Progenitor cell of endocrine pancreas (in vitro differentiated cells): ENCODE measurements at regions not wholly inside any gene's neighbourhood (a gene's known extent, or its start where the extent isn't known, plus 50 kb on each side); places are given as distances from the start of the nearest gene placed in this dataset.

Source experiments
- DNase-seq: peaks from one replicate; pipeline ENCODE4 v3.0.0; 2021; ENCODE audit warnings: low spot score; ENCODE audit not compliant: unreplicated experiment
- H3K27ac Mint-ChIP-seq: 2 replicates; pipeline ENCODE4 v1.8.0; 2021; ENCODE audit warnings: mild to moderate bottlenecking, moderate library complexity, mixed read lengths
- H3K27me3 Mint-ChIP-seq: 2 replicates; pipeline ENCODE4 v1.8.0; 2021; ENCODE audit warnings: mixed read lengths
- H3K36me3 Mint-ChIP-seq: 2 replicates; pipeline ENCODE4 v1.8.0; 2022; ENCODE audit warnings: mixed read lengths; ENCODE audit not compliant: insufficient read depth
- H3K4me1 Mint-ChIP-seq: 2 replicates; pipeline ENCODE4 v1.8.0; 2021; ENCODE audit warnings: low read depth, mixed read lengths
- H3K4me3 Mint-ChIP-seq: 2 replicates; pipeline ENCODE4 v1.8.0; 2021; ENCODE audit warnings: low read depth, mild to moderate bottlenecking, moderate library complexity, mixed read lengths
- H3K9me3 Mint-ChIP-seq: 2 replicates; pipeline ENCODE4 v1.8.0; 2021; ENCODE audit warnings: low read depth, mixed read lengths
- TF ChIP-seq, protein P1 (sequence below): fragments of 200-600 bp; sonication (generic); IDR thresholded peaks from one replicate; pipeline ENCODE4 v1.5.0; 2021; ENCODE audit warnings: antibody characterized with exemption, mild to moderate bottlenecking; ENCODE audit not compliant: unreplicated experiment

DNA sequence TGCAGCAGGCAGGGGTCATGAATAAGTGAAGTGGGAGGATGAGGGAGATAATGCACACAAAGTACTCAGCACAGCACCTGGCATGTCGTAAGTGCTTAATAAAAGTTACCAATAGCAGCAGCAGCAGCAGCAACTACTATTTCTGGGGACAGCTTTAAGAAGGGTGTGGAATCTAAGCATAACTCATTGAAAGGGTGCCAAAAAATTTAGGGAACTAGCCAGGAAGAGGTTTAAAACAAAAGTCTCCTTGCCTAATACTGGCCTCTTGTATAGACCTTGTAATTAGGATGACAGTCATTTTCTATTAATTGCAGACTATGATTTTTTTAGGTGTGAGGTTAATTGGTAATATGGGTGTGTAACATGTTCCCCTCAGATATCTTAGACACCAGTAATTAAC is 179.9 kb downstream of the PTPN11 start:
- no peak overlapping the region for H3K4me3 Mint-ChIP-seq
- peaks cover 17% of the 10 kb centered on the region for H3K27me3 Mint-ChIP-seq
- TF ChIP-seq, protein P1, sequence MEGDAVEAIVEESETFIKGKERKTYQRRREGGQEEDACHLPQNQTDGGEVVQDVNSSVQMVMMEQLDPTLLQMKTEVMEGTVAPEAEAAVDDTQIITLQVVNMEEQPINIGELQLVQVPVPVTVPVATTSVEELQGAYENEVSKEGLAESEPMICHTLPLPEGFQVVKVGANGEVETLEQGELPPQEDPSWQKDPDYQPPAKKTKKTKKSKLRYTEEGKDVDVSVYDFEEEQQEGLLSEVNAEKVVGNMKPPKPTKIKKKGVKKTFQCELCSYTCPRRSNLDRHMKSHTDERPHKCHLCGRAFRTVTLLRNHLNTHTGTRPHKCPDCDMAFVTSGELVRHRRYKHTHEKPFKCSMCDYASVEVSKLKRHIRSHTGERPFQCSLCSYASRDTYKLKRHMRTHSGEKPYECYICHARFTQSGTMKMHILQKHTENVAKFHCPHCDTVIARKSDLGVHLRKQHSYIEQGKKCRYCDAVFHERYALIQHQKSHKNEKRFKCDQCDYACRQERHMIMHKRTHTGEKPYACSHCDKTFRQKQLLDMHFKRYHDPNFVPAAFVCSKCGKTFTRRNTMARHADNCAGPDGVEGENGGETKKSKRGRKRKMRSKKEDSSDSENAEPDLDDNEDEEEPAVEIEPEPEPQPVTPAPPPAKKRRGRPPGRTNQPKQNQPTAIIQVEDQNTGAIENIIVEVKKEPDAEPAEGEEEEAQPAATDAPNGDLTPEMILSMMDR, result no peak
- H3K27ac Mint-ChIP-seq, result no peak overlapping the region
- no peaks in the 10 kb centered on the region for H3K36me3 Mint-ChIP-seq
- H3K4me1 Mint-ChIP-seq, result no peaks in the 10 kb centered on the region
- no peaks in the 10 kb centered on the region for H3K9me3 Mint-ChIP-seq
- DNase-seq, result no peak

DNA sequence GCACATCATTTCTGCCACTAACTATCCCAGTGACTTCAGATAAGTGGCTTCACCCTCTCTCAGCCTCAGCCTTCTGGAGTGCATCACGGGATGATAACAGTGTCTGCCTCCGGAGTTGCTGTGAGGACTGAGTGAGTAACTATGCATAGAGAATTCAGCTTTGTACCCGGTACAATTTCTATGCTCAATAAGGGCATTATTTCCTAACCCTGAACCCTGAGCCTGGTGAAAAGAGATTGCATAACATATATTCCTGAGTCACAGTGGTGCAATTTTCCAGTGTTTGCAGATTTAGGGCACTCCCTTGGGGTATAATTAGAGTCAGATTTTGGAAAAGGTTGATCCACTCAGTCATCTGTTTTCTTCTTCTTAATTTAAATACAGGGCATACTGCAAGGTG is 181.1 kb downstream of the PTPN11 start:
- Mint-ChIP-seq H3K27ac (no peak overlapping the region), H3K27me3 (peaks cover 17% of the 10 kb centered on the region), H3K36me3 (no peaks in the 10 kb centered on the region), H3K9me3 (no peaks in the 10 kb centered on the region), H3K4me3 (no peak overlapping the region), H3K4me1 (no peaks in the 10 kb centered on the region)
- TF ChIP-seq, protein P1, result no peak
- no peak for DNase-seq

DNA sequence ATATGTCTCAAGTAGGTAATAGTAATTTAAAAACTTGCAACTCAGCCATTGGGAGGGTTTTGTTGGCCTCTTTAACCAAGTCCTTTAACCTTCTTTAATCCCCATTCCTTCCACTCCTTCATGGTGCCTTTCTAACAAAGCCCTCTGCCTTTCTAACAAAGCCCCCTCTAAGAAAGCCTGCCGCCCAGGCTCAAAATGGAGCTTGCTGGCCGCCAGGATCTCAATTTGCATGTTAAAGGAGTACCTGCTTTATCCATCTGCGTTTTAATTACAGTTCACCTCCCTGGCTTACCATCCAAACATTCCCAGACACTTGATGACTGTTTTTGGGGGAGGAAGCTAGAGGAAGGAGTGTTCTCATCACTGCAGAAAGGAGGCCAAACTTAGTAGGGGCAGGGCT is 183.4 kb downstream of the PTPN11 start:
- H3K4me3 Mint-ChIP-seq, result no peak overlapping the region
- no peaks in the 10 kb centered on the region for H3K9me3 Mint-ChIP-seq
- peaks cover 17% of the 10 kb centered on the region for H3K27me3 Mint-ChIP-seq
- TF ChIP-seq, protein P1, result no peak
- no peaks in the 10 kb centered on the region for H3K36me3 Mint-ChIP-seq
- H3K27ac Mint-ChIP-seq, result no peak overlapping the region
- no peaks in the 10 kb centered on the region for H3K4me1 Mint-ChIP-seq
- DNase-seq, result no peak

DNA sequence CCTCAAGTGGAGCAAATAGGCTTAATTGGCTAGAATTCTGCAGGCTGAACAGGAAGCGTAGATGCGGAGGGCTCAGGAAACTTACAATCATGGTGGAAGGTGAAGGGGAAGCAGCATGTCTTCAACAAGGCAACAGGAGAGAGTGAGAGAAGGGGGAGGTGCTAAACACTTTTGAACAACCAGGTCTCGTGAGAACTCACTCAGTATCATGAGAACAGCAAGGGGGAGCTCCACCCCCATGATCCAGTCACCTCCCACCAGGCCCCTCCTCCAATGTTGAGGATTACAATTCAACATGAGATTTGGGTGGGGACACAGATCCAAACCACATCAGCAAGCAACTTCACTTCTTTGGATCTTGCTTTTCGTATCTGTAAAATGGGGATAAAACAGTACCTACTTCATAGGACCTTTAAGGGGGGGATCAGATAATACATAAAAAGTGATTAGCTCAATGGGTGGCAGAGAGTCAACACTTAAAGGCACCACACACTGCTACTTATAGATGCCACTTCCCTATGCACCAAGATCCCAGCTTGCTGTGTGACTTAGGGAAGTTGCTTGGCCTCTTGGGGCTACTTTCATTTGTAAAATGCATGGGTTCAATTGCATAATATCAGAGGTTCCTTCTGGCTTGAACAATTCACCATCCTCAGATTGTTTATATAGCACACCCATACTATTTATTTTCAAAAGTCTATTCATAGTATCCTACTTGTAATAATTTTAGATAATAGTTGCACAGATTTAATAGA is 184.8 kb upstream of the RPH3A start:
- Mint-ChIP-seq H3K4me1 (no peaks in the 10 kb centered on the region), H3K4me3 (no peak overlapping the region), H3K27ac (no peak overlapping the region), H3K27me3 (peaks cover 17% of the 10 kb centered on the region), H3K9me3 (no peaks in the 10 kb centered on the region), H3K36me3 (no peaks in the 10 kb centered on the region)
- no peak for DNase-seq
- TF ChIP-seq, protein P1, result no peak

DNA sequence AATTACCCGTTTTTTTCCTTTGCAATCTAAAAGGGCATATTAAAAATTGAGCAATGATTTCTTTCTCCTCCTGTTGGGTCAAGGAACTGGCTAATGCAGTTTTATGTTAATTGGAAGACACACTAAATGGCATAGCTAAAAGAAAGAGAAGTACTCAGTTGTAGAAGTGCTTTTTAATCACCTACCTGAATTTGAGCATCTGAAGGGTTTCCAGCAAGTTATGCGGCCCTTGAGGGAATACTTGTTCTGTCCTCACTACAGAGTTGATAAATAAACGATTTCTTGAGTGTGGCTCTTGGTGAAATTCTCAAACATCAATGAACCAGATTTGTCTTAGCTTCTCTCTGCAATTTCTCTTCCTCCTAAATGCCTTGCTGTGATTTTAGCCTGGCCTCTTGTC is 184.1 kb upstream of the RPH3A start:
- Mint-ChIP-seq H3K9me3 (no peaks in the 10 kb centered on the region), H3K27ac (no peak overlapping the region), H3K4me1 (no peaks in the 10 kb centered on the region), H3K36me3 (no peaks in the 10 kb centered on the region), H3K27me3 (peaks cover 17% of the 10 kb centered on the region), H3K4me3 (no peak overlapping the region)
- TF ChIP-seq, protein P1, result no peak
- no peak for DNase-seq
